GM06990 (cell line): ENCODE measurements at regions not wholly inside any gene's neighbourhood (a gene's known extent, or its start where the extent isn't known, plus 50 kb on each side); places are given as distances from the start of the nearest gene placed in this dataset.

Source experiments
- DNase-seq: peaks from one replicate; pipeline ENCODE4 v3.0.0-alpha.2; 2011; ENCODE audit not compliant: insufficient read length; ENCODE audit errors: extremely low read depth
- H3K27me3 ChIP-seq: replicated peaks from 2 replicates; pipeline ENCODE4 v1.6.0; 2011; ENCODE audit warnings: low read length; ENCODE audit not compliant: control insufficient read depth, insufficient read depth
- H3K36me3 ChIP-seq: 2 replicates; pipeline ENCODE4 v1.5.1; 2011; ENCODE audit warnings: low read length; ENCODE audit not compliant: control insufficient read depth, insufficient read depth
- H3K4me3 ChIP-seq: replicated peaks from 2 replicates; pipeline ENCODE4 v1.5.1; 2011; ENCODE audit warnings: low read depth, mild to moderate bottlenecking, control low read depth, low read length
- TF ChIP-seq, protein P1 (sequence below): IDR thresholded peaks from 2 replicates; pipeline ENCODE4 v1.5.1; 2011; ENCODE audit warnings: low read length, control low read depth, mild to moderate bottlenecking, inconsistent platforms; ENCODE audit not compliant: insufficient read depth, poor library complexity, severe bottlenecking

DNA sequence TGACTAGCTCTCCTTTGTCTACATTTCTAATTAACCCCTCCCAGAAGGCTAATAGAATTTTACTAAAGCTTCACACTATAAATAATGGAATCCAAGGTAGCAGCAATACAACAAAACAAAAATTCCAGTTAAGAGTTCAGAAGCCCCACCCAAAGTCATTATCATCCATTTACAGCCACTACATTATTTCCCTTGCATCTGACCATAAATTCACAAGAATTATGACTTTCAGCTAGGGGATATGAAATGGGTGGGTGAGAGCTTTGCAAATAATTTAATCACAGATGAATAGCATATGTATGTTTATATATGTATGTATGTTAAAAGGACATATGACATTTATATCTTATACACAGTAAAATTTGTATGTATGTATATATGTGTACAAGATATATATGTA, 65.3 kb upstream of the PTGDR start:
- no peak overlapping the region for H3K4me3 ChIP-seq
- no peaks in the 10 kb centered on the region for H3K36me3 ChIP-seq
- H3K27me3 ChIP-seq = no peaks in the 10 kb centered on the region
- no peak for DNase-seq
- TF ChIP-seq, protein P1, sequence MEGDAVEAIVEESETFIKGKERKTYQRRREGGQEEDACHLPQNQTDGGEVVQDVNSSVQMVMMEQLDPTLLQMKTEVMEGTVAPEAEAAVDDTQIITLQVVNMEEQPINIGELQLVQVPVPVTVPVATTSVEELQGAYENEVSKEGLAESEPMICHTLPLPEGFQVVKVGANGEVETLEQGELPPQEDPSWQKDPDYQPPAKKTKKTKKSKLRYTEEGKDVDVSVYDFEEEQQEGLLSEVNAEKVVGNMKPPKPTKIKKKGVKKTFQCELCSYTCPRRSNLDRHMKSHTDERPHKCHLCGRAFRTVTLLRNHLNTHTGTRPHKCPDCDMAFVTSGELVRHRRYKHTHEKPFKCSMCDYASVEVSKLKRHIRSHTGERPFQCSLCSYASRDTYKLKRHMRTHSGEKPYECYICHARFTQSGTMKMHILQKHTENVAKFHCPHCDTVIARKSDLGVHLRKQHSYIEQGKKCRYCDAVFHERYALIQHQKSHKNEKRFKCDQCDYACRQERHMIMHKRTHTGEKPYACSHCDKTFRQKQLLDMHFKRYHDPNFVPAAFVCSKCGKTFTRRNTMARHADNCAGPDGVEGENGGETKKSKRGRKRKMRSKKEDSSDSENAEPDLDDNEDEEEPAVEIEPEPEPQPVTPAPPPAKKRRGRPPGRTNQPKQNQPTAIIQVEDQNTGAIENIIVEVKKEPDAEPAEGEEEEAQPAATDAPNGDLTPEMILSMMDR = no peak

DNA sequence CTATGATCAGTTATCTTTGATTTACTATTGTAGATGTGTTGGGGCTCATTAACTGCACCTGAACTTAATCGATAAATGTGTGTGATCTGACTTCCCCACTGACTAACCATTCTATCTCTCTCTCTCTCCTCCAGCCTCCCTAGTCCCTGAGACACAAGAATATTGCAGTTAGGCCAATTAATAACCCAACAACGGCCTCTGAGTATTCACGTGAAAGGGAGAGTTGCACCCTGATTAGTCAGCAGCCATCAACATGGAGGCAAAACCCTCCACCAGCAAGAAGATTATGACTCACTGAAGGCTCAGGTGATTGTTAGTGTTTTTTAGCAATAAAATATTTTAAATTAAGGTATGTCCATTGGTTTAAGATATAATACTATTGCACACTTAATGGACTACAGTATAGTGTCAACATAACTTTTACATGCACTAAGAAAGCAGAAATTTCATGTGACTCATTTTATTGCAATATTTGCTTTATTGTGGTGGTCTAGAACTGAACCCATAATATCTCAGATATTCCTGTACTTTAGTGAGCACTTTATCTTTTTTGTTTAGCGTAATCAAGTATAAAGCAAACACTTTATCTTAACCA, 77.1 kb upstream of the PTGDR start:
- DNase-seq = no peak
- TF ChIP-seq, protein P1 = no peak
- Histone ChIP-seq H3K27me3 (no peaks in the 10 kb centered on the region), H3K4me3 (no peak overlapping the region), H3K36me3 (no peaks in the 10 kb centered on the region)

DNA sequence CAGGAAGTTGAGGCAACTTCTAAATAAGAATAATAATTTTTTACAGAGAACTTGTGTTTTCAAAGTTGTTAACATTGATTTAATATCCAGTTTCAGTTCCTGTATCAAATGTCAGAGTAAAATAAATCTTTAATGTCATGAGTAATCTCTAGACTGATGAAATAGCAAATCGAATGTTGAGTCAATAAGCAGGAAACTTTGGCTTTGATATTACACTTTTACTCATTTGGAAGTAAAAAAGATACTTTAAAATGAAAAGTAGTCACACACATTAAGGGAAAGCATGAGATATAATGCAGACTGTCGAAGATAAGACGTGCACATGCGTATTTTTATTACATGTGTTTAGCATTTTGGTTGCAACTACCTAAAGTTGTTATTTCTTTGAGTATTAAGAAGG, 78.2 kb upstream of the PTGDR start:
- Histone ChIP-seq H3K27me3 (no peaks in the 10 kb centered on the region), H3K4me3 (no peak overlapping the region), H3K36me3 (no peaks in the 10 kb centered on the region)
- TF ChIP-seq, protein P1 = no peak
- peak; percentile 6 for DNase-seq

DNA sequence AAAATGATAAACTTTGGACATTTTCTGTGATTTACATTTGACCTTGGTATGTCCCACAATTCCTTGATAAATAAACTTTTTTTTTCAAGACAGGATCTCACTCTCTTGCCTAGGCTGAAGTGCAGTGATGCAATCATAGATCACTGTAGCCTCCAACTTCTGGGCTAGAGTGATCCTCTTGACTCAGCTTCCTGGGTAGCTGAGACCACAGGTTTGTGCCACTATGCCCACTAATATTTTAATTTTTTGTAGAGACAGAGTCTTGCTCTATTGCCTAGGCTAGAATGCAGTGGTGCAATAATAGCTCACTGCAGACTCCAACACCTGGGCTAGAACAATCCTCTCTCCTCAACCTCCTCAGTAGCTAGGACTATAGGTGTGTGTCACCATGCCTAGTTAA, 79.1 kb upstream of the PTGDR start:
- Histone ChIP-seq H3K36me3 (no peaks in the 10 kb centered on the region), H3K4me3 (no peak overlapping the region), H3K27me3 (no peaks in the 10 kb centered on the region)
- TF ChIP-seq, protein P1 = no peak
- no peak for DNase-seq

DNA sequence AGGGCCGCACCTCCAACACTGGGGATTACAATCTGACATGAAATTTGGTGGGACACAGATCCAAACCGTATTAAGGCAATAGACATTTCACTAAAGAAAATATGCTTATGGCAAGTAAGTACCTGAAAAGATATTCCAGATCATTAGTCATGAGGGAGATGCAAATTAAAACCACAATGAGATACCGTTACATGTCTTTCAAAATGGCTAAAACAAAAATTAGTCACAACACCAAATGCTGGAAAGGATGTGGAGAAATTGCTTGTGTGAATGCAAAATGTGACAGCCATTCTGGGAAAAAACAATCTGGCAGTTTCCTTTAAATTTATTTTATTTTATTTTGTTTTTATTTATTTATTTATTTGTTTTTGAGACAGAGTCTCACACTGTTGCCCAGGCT, 82.3 kb upstream of the PTGDR start:
- Histone ChIP-seq H3K27me3 (no peaks in the 10 kb centered on the region), H3K4me3 (no peak overlapping the region), H3K36me3 (no peaks in the 10 kb centered on the region)
- TF ChIP-seq, protein P1 = no peak
- DNase-seq = no peak

DNA sequence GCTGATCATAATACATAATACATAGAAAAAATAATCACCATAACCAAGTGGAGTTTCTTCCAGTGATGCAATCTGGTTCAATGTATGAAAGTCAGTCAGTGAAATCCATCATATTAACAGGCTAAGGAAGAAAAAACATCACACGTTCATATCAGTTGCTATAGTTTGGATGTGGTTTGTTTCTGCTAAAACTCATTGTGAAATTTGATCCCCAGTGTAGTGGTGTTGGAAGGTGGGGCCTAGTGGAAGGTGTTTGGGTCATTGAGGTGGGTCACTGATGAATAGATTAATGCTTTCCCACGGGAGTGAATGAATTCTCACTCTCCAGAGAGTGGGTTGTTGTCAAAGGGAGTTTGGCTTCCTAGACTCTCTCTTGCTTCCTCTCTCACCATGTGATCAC, 84.6 kb upstream of the PTGDR start:
- H3K4me3 ChIP-seq = no peak overlapping the region
- no peak for DNase-seq
- no peaks in the 10 kb centered on the region for H3K27me3 ChIP-seq
- no peaks in the 10 kb centered on the region for H3K36me3 ChIP-seq
- TF ChIP-seq, protein P1 = no peak
